Lower leg skin (tissue), 3 donors: ENCODE measurements at regions not wholly inside any gene's neighbourhood (a gene's known extent, or its start where the extent isn't known, plus 50 kb on each side); places are given as distances from the start of the nearest gene placed in this dataset.

ENCODE experiments used
- POLR2A ChIP-seq, 2 donors: fragments of 450-650 bp; IDR thresholded peaks; one replicate each; pipeline ENCODE4 v1.6.1; 2016 to 2017; ENCODE audit warnings: antibody characterized with exemption in 2 of 2, mild to moderate bottlenecking in 1 of 2, moderate library complexity in 1 of 2
- TF ChIP-seq, protein P1 (sequence below), 3 donors: fragments of 450-650 bp; IDR thresholded peaks; one replicate each; pipeline ENCODE4 v1.5.1; 2016; ENCODE audit warnings: antibody characterized with exemption in 3 of 3, mild to moderate bottlenecking in 3 of 3, moderate library complexity in 2 of 3

DNA sequence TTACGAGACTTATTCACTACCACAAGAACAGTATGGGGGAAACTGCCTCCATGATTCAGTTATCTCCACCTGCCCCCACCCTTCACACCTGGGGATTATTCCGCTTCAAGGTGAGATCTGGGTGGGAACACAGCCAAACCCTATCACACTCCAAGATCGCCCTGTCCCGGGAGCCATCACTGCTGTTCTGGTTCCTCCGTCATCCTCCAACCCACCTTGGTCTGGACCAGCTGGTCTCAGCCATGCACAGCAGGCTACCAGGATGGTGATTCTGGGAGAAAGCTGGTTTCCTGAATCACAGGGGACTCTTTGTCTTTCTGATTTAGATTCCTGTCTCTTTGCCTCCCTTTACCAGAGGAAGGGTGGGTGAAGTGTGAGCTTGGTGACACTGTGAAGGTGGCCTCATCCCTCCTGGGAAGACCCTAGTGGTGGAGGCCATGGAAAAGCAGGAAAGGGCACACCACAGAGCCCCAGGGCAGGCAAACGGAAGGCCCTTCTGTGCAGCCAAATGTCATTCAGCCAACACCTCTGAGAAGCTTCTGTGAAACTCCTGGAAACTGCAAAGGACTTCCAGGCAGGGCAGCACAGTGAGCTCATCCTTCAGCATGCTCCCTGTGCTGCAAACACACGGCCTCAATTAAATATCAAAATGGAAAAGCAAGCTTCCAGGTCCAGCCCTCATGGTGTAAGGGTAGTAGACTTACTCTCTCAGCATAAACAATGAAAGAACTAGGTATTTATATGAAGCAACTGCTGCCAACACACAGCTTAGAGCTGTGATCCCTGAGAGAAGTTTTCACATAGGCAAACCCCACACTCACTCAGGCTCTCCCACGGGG lies 169.8 kb downstream of the ANKRD60 start:
- TF ChIP-seq, protein P1, sequence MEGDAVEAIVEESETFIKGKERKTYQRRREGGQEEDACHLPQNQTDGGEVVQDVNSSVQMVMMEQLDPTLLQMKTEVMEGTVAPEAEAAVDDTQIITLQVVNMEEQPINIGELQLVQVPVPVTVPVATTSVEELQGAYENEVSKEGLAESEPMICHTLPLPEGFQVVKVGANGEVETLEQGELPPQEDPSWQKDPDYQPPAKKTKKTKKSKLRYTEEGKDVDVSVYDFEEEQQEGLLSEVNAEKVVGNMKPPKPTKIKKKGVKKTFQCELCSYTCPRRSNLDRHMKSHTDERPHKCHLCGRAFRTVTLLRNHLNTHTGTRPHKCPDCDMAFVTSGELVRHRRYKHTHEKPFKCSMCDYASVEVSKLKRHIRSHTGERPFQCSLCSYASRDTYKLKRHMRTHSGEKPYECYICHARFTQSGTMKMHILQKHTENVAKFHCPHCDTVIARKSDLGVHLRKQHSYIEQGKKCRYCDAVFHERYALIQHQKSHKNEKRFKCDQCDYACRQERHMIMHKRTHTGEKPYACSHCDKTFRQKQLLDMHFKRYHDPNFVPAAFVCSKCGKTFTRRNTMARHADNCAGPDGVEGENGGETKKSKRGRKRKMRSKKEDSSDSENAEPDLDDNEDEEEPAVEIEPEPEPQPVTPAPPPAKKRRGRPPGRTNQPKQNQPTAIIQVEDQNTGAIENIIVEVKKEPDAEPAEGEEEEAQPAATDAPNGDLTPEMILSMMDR (IDR thresholded peaks at IDR 0.05) = no peak
- no peak for TF ChIP-seq POLR2A (IDR thresholded peaks at IDR 0.05)
